ENCODE measurements at regions not wholly inside any gene's neighbourhood (a gene's known extent, or its start where the extent isn't known, plus 50 kb on each side); places are given as distances from the start of the nearest gene placed in this dataset.

- TF ChIP-seq CTCF (conservative IDR thresholded peaks at IDR 0.05; ENCODE audit: low read depth, low read length) = no peak
- no peak for TF ChIP-seq EZH2 (IDR thresholded peaks at IDR 0.05; ENCODE audit: low read length, unreplicated experiment)
Measured at GRCh38 chr12:45658020-45658419, 71.5 kb upstream of the ARID2 start.

All from PC-3 (cell line).